Activated CD4-positive, alpha-beta T cell treated with anti-CD3 and anti-CD28 coated beads, Interleukin-2, amount 50 U/mL, for 48 hours (primary cell): ENCODE measurements at regions not wholly inside any gene's neighbourhood (a gene's known extent, or its start where the extent isn't known, plus 50 kb on each side); places are given as distances from the start of the nearest gene placed in this dataset.
A peak's percentile ranks its signal among the peaks of the same experiment; 100 is the strongest.
"Not testable (repeated sequence)": the region's sequence is repeated elsewhere in the genome, so short reads cannot be mapped to it uniquely, and the experiment has no call there.

Experiments
- DNase-seq, 2 experiments: peaks; one replicate each; pipeline ENCODE4 v3.0.0-alpha.2; 2020

DNA sequence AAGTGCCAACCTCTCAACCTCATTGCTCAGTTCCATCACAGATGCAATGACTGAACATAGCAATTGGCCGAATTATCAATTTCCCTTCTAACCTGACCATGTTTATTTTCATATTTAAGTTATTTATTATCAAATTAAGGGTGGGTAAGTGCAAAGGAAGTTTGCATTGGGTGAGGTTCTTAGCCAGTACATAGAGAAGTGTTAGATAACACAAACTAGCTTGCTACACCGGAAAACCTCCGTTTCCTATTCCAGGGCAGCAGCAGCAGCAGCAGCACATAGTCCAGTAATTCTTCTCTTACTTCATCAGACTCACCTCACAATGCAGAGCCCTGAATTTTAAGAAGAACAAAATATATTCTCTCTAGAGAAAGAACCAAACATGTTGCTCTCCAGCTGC lies 200.5 kb upstream of the OR4E1 start:
- DNase-seq = no peak

DNA sequence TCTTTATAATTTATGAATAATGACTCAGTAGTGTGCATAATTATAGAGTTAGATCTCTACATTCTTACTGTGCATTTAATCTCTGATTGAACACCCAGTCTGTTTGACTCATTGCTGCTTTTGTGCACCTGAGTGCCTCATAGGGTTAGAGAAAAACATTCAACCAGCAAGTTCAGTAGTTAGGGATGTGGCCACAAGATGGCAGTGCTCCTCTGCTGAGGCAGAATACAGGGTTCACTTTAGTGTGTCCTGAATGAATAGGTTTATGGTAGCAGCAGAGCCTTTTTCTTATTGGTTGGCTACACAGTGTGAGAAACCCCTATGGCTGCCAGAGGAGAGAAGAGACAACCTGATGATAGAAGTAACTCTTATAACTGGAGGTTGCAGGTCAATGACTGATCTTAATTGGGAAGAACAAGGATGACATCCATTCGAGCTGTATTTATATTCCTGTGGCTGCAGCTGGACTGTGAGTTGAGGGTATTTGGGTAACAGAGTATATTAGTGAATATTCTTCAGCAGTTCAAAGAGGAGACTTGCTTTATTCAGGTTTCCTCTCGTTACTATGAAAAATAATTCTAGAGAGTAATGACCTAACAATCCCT lies 194.9 kb upstream of the OR4E1 start:
- peak; percentile 84 to 86 for DNase-seq

DNA sequence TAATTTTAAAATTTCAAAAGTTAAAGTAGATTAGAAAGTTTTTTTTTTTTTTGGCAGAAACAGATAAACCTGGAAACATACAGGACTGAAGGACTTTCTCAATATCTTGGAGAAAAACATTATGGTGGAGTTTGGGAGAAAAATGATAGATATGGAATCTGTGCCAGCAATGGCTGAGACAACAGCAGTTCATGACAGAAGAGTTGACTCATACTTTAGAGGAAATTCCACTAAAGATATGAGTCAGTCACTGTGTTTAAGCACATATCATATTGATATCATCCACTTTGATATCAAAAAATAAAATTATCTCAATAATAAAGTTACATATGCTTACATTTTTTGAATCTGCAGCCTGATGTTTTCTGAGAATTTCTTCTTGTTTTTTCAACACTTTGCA lies 193.9 kb upstream of the OR4E1 start:
- DNase-seq = no peak

DNA sequence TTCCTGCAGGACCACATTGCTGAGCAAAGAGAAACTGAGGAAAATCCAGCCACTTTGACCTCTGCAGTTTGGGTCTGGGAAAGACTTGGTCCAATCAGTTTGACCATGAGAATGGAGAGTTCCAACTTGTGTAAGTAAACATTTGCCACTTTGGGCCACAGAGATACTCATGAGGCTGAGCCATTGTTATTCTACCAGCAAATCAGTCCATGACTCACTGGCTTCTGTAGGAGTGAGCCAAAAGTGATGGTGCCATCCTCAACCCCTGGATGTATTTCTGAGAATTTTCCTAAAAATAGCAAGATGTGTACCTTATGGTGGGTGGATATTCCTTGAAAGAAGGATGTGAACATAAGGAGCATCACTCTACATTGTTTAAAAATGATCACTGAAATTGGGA lies 192.9 kb upstream of the OR4E1 start:
- no peak for DNase-seq

DNA sequence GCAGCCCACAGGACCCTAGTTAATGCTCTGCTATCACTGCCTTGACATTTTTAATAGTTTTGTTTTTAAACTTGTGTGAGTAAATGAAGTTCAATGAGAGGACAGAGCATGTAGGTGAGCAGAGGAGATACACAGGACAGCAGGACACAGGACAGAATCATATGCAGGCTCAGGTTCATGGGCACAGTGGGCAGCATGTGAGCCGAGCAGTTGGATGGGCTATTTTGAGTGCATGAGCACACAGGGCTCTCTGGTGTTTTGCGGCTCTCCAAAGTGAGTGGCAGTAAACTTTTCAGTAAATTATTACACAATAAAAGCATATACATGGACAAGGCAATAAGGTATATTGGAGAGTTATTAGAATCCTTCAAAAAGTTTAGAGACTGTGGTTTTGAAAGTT lies 189.7 kb upstream of the OR4E1 start:
- no peak for DNase-seq

DNA sequence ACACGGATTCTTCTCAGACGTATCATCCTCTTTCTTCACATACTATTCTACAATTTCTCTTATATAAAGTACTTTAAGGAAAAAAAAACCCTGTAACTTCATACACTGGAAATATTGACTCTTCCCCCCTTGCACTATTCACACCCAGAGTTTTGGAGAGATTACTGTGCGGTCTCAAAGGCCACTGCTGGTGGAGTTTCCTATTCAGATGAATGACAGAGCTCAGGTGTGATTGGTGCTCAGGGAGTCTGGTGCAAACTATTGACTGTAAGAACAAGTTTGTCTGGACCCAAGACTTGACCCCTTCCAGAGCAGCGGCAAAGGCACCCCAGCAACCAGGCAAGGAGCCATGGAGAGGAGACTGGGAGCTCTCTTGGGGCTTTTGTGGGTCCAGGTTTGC lies 187.5 kb upstream of the OR4E1 start:
- no peak for DNase-seq

DNA sequence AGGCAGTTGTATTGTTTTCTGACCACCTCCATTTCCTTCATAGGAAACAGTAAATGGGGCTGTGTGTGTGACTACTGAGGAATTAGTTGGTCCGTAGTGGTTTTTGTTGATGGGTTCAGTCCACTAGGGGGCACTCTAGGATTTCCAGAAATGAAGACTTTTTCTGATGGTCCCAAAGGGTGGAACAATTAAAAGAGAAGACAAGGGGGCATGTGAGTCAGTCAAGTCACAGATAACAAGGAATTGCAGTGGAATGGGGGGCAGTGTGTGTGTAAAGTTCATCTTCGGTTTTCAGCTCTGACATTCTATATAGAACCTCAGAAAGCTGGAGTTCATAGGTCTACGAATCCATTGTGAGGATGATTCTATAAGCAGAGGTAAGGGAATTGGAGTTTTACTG lies 186.6 kb upstream of the OR4E1 start:
- peak in 1 of 2 experiments; percentile 52 for DNase-seq

DNA sequence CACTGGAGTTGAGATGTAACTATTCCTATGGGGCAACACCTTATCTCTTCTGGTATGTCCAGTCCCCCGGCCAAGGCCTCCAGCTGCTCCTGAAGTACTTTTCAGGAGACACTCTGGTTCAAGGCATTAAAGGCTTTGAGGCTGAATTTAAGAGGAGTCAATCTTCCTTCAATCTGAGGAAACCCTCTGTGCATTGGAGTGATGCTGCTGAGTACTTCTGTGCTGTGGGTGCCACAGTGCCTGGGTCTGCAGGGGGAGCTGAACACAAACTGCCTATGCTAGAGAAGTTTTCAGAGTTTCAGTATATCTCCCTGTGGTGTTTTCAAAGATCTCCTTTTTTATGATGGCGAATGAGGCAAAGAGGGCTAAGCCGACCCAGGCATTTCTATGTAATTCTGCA lies 179.2 kb upstream of the OR4E1 start:
- DNase-seq = no peak

DNA sequence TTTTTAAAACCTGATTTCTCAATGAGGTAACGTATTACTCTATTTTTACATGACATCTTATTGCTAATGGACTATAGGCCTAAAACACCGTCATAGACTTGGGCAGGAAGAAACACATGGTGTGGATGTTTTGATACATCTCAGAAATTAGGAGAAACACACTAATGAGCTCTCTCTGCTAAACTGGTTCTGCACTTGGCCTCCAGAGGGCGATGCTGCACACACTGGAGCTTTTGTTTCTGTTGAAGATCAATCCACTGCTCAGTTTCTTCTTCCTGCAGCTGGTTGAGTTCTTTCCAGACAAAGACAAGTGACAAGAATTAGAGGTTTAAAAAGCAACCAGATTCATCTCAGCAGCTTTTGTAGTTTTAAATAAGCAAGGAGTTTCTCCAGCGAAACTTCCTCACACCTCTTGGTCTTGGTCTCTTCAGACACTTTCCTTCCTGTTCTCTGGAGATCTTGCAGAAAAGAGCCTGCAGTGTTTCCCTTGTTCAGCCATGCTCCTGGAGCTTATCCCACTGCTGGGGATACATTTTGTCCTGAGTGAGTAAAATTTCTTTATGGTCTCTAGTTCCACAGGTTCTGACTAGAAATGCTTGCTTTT lies 178.5 kb upstream of the OR4E1 start:
- peak; percentile 79 to 84 for DNase-seq

DNA sequence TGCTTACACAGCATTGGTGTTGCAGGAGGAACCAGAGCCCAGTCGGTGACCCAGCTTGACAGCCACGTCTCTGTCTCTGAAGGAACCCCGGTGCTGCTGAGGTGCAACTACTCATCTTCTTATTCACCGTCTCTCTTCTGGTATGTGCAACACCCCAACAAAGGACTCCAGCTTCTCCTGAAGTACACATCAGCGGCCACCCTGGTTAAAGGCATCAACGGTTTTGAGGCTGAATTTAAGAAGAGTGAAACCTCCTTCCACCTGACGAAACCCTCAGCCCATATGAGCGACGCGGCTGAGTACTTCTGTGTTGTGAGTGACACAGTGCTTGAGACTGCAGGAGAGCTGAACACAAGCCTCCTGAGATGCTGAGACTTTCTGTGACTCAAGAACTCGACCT lies 173.3 kb upstream of the OR4E1 start:
- DNase-seq = peak in 1 of 2 experiments; percentile 34

DNA sequence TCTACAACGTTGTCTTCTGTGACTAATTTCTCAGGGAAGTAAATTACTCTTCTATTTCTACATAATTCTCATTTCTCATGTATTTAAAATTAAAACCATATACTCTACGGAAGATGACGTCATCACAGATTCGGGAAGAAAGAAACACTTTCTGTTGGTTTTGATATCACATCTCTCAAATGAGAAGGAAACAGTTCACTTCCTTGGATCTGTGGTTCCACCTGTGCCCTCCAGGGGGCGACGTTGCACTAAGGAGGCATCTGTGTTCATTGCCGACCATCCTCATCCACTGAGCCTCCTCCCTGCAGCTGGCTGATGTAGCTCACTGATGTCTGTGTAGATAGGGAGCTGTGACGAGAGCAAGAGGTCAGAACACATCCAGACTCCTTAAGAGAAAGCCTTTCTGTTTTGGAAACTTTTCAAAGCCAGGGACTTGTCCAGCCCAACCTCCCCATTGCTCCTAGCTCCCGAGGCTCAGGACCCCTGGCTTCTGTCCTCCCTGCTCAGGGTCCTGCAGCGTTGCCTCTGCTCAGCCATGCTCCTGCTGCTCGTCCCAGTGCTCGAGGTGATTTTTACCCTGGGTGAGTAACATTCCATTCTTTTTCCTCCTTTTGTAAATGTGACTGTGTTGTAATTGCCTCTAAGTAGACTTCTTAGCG lies 172.7 kb upstream of the OR4E1 start:
- DNase-seq = peak; percentile 79 to 84

DNA sequence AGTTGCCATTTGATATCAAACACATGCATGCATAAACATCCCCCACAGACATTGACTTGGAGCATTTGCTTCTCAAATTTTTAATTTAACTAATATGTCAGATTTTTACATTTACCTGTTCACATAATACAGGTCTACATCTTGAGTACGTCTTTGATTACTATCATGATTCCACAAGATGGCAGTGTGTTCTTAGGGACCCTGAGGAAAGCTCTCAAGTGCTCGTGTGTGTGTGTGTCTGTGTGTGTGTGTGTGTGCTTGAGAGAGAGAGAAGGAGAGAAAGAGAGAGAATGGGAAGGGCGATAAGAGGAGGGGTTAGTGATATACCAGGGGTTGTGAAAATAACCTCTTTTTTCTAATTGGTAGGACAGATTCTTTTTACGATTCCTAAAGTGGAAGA lies 167.1 kb upstream of the OR4E1 start:
- DNase-seq = no peak

DNA sequence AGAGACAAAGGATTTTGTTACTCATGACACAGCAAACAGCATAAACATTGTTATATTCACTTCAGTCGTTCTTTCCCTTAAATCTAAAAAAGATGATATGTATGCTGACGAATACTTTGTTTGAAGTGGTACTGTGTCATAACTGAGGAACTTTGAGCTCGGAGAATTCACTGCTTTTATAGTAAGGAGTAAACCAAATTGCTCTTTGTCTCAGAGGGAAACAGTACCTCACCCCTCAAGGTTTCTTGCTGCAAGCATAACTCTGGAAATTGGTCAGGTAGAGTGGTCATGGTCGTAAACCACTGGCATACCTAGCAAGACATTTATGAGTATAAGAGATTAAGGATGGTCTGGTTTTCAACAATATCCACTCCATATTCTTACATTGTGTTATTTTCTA lies 160.2 kb upstream of the OR4E1 start:
- no peak for DNase-seq

DNA sequence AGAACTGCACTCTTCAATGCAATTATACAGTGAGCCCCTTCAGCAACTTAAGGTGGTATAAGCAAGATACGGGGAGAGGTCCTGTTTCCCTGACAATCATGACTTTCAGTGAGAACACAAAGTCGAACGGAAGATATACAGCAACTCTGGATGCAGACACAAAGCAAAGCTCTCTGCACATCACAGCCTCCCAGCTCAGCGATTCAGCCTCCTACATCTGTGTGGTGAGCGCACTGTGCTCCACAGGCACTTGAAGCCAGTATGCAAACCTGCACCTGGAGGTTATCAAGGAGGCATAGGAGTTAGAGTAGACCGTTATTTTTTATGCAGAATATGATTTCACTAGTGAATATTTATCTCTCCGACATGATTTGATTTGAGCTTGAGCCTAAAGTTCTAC lies 152.2 kb upstream of the OR4E1 start:
- no peak for DNase-seq

DNA sequence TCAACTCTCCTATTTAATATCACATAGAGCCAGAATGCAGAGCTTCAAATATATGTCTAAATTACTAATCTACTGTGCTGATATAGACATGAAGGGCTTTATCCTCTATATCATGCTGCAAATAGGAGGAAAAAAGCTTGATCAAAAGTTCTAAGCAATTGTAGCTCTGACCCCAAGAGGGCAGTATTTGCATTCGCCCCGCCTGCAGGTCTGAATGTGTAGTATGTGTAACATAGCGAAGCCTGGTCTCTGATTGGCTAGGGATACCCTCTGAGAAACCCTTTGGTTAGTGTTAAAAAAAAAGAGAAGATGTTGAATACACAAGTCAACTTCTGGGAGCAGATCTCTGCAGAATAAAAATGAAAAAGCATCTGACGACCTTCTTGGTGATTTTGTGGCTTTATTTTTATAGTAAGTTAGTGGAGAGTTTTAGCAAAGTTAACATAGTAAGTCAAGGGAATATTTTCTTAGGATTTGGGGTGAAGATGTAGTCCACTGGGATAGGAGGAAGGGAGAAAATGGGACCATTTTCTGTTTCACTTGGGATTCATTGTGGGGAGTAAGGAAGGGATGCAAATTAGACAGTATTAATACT lies 151.6 kb upstream of the OR4E1 start:
- peak; percentile 30 to 43 for DNase-seq

DNA sequence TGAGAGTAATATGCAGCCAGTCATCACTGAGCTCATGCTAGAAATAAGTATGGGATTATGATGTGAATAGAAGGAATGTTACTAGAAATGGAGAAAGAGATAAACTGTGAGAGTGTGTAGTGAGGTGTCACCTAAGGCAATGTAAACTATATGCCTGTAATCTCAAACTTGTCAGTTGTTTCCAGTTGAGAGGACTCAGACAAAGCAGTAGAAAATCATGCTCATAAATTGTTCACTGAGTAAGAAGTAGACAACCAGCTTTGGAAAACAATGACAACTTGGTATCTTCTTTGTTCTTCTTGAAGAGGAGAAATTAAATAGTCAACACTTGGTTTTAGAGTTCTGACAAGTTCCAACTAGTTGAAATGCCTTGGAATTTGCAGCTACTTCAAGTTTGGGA lies 148.5 kb upstream of the OR4E1 start:
- no peak for DNase-seq

DNA sequence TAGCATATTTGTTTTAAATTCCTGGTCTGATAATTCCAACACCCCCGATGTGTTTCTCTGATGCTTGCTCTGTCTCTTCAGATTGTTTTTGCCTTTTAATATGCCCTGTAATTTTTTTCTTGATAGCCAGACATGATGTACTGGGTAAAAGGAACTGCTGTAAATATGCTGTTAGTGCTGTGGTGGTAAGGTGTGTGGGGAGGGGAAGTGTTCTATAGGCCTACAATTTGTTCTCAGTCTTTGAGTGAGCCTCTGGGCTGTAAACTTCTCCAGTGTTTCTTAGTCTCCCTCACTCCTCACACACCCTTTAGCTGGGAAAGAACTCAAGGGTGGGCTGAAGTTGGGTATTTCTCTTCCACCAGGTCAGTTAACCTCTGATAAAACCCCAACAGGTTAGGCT lies 147.0 kb upstream of the OR4E1 start:
- no peak for DNase-seq

DNA sequence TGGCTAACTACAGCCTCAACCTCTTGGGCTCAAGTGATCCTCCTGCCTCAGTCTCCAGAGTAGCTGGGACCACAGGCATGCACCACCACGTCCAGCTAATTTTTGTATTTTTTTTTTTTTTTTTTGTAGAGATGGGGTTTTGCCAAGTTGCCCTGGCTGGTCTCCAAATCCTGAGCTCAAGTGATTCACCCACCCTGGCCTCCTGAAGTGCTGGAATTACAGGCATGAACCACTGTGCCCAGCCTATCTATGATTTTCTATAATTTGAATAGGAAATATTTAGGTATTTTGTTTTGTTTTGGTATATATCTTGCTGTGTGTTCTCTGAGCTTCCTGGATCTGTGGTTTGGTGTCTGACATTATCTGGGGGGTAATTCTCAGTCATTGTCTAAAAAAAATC lies 146.3 kb upstream of the OR4E1 start:
- not testable (repeated sequence) for DNase-seq

DNA sequence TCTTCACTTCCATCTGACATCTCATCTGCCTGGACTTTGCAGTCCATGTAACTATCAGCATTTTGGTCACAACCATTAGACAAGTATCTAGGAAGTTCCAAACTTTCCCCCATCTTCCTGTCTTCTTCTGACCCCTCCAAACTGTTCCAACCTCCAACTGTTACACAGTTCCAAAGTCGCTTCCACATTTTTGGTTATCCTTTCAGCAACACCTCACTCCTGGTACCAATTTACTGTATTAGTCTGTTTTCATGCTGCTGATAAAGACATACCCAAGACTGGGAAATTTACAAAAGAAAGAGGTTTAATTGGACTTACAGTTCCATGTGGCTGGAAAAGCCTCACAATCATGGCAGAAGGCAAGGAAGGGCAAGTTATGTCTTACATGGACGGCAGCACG lies 143.4 kb upstream of the OR4E1 start:
- DNase-seq = not testable (repeated sequence)

DNA sequence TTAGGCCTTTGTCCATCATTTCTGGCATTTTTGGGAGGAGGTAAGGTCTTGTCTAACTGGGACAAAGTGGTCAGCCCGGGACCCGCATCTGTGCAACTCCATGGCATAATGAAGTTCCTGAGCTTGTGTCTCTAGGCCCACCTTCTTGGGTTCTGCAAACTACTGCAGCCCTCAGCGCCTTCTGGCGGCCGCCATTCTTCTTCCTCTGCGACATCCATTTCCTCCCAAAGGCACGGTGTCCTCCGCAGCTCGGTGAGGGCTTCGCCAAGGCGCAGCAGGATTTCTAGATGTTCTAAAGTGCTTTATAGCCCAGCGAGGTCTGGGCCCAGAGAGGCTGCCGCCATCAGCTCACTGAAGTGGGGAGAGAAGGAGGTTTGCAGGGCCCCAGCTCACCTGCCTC lies 134.4 kb upstream of the OR4E1 start:
- DNase-seq = no peak

DNA sequence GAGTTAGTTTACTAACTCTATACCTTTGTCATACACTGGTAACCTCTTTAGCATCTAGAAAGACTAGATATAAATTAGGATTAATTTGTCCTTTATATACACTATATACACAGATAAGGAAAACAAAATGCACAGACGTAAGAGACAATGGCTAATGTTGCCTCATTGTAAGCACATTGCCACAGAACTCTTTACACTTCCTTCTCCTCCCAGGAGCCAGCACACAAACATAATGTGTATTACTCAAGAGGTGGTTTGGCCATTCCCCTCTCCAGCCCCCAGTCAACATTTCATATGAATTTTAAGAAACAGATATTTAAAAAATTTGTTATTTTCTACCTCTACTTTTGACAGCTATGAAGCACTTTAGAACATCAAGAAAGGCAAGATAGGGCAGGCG lies 131.4 kb upstream of the OR4E1 start:
- no peak for DNase-seq

DNA sequence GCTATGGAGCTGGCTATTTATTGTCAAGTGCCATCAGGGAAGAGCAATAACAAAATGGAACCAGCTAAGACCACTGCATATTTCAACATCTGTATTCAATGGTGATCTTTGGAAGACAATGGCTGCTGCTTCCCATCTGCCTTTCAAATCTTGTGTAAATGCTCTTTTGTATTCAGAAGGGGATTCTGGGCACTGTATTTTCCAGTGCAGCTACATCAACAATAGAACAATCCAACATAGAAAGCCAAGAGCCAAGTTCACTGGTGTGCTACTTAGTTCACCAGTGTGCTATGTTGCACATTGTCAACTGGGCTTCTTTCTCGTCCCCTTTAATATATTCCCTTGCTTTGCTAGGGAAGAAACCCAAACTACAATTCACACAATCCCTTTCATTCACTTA lies 128.8 kb upstream of the OR4E1 start:
- no peak for DNase-seq

DNA sequence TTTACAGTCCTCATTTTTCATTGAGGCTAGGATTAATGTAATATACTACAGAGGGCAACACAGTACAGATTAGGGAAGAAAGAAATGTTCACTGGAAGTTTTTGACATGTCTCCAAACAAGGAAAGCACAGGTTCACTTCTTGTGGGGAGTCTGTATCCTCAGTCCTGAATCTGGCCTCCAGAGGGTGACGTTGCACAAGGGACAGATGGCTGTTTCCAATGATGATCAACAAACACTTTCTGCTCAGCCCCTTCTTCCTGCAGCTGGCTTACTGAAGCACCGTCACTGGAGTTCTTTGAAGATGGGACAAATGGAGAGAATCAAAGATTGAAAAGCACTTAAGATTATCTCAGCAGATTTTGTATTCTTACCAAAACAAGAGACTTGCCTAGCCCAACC lies 123.3 kb upstream of the OR4E1 start:
- no peak for DNase-seq

DNA sequence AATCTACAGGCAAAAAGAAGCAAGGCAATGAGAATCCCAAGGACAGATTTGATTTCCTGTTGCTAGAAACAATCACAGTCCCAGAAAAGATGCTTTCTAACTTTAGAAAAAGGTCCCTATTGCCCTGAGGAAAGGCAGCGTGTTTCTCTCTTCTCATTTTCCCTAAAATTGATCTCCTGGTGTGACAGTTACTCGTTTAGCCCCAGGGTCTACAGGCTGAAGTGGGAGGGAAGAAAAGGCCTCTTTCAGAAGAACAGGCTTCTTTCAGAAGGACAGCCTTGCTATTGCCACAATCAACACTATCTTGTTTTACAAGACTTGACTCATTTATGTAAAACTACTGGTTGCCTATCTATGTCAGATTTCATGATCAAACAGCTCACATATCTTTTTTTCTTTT lies 121.8 kb upstream of the OR4E1 start:
- DNase-seq = no peak
